ENCODE measurements at regions not wholly inside any gene's neighbourhood (a gene's known extent, or its start where the extent isn't known, plus 50 kb on each side); places are given as distances from the start of the nearest gene placed in this dataset.
A peak's percentile ranks its signal among the peaks of the same experiment; 100 is the strongest.

GRCh38 chr10:3914733-3915132 is 129.7 kb upstream of the KLF6 start:
- DNase-seq (ENCODE audit: low read depth, low spot score) = no peak

GRCh38 chr10:3911713-3912442 is 126.9 kb upstream of the KLF6 start:
- DNase-seq (ENCODE audit: low read depth, low spot score) = no peak

- no peak for DNase-seq (ENCODE audit: low read depth, low spot score)
These were observed 126.2 kb upstream of the KLF6 start for GRCh38 chr10:3911241-3911640.

- no peak for DNase-seq (ENCODE audit: low read depth, low spot score)
These were observed 124.3 kb upstream of the KLF6 start for GRCh38 chr10:3909339-3909738.

- no peak for DNase-seq (ENCODE audit: low read depth, low spot score)
These were observed 123.2 kb upstream of the KLF6 start for GRCh38 chr10:3908183-3908582.

DNA sequence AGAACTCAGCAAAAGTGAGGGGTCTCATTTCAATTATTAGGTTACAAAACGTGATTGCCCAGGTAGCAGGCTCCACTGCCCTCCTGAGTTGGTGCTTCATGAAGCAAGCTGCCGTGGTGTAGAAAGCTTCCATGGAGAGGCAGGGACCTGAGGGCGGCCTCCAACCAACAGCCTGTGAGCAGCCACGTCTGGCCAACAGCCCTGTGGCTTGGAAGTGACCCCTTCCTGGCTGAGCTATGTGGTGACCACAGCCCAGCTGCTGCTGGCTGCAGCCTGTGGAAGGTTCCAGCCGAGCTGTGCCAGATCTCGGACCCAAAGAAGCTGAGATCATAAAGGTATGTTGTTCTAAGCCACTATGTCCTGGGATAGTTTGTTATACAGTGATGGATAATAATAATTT is 122.5 kb upstream of the KLF6 start:
- no peak for DNase-seq (ENCODE audit: low read depth, low spot score)

GRCh38 chr10:3906511-3907111 is 121.6 kb upstream of the KLF6 start:
- no peak for DNase-seq (ENCODE audit: low read depth, low spot score)

- no peak for DNase-seq (ENCODE audit: low read depth, low spot score)
These were observed 119.5 kb upstream of the KLF6 start for GRCh38 chr10:3904419-3904960.

DNA sequence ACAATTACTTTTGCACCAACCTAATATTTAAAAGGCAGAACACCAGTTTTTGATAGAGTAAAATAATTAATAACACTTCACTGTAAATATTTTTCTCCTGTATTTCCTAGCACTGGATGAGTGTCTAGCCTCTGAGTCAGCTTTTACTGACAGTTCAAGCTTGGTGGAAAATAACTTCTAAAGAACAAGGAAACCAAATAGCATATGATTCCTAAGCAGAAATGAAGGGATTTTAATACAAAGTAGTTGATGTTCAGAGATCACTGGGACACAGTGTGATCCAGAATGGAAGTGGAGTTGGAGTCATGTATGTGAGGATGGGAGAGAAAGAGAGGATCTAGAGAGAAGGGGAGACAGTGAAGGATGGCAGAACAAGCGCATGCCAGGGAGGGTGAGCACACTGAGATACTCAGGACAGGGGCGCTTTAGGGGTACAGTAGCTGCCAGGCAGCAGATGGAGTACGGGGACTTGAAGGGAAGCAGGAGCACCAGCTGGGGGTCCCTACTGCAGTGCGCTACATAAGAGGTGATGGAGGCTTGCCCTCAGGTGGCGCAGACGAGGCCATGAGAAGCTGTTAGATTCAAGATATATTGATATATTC is 117.9 kb upstream of the KLF6 start:
- DNase-seq (ENCODE audit: low read depth, low spot score) = no peak

DNA sequence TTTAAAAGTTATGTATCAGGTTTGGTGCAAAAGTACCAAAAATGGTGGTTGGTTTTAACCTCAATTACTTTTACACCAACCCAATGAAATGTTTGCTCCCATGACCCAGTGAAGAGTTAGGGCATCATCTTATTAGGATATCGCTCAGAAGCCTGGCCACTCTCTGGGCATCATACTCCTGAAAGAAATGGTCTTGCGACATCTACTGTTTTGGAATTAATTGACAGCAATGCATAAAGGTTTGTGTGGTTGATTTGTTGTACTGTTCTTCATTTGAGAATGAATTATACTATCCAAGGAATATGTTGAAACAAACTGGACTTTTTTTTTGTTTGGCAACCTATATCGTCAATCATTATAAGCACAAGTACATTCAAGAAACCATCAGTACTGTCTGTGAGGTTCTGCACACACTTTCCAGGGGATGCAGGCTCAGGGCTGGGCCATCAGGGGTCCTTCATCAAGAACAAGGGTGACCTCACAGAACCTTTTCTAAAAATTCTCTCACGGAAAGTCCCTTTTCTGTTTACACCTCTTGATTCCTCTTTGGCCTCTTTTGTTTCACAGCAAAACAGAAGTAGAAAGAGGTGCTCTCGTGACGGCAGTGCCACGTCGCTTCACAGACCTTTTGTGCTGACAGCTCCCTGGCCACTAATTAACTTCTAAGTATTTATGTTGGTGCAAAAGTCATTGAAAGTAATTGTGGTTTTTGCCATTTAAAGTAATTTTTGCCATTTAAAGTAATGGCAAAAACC is 117.2 kb upstream of the KLF6 start:
- DNase-seq (ENCODE audit: low read depth, low spot score) = no peak

DNA sequence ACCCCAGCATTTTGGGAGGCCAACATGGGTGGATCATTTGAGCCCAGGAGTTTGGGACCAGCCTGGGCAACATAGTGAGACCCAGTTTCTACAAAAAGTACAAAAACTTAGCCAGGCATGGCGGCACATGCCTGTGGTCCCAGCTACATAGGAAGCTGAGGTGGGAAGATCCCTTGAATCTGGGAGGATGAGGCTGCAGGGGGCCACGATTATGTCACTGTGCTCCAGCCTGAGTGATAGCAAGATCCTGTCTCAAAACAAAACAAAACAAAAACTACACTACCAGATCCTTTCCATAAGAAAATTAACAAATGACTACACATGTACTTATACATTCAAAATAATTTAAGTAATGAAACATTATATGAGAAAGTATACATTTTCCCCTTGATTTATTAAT is 116.4 kb upstream of the KLF6 start:
- no peak for DNase-seq (ENCODE audit: low read depth, low spot score)

DNA sequence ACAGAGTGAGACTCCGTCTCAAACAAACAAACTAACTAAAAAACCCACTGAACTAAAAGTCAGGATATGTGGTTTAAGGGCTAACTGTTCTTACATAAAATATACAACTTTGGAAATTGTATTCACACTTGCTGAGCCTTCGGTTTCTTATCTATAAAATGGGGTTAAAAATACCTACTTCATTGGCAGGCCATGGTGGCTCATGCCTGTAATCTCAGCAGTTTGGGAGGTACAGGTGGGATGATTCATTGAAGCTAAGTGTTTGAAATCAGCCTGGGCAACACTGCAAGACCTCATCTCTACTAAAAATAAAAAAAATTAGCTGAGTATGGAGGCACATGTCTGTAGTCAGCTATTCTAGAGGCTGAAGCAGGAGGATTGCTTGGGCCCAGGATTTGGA is 115.4 kb upstream of the KLF6 start:
- no peak for DNase-seq (ENCODE audit: low read depth, low spot score)

DNA sequence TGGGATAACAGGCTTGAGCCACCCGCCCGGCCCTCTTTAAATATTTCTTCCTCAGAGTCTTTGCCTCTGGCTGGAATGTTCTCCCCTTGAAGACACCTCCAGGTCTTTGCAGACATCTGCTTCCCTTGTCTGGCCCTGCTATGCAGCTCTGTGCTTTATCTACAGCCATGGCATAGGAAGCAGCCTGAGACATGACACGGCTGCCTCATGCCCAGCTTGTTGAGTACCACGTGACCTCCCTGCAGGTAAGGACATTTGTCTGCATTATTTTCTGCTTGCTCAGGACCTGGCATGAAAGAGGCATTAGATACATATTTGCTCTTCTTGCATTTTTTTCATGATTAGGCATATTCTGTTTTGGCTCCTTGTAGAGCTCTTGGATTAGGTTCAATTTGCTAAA is 113.8 kb upstream of the KLF6 start:
- DNase-seq (ENCODE audit: low read depth, low spot score) = peak; percentile 56

DNA sequence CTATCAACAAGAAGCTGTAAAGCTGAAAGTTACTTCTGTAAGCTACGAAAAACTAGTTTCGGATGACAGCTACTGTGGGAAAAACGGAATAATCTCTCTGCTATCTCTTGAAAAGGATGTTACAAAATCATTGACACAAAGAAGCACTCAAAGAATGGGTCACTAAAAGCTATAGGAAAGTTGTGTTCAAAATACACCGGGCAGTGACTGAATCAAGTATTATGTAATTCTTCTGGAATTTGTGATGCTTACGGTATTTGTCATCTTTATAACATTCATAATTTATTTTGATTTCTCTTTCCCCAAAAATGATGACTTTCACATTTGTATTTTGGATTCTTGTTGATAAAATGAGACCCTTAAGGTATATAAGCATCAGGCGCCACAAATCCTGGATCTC is 112.1 kb upstream of the KLF6 start:
- no peak for DNase-seq (ENCODE audit: low read depth, low spot score)

- DNase-seq (ENCODE audit: low read depth, low spot score) = no peak
These were observed 111.2 kb upstream of the KLF6 start for GRCh38 chr10:3896161-3896560.

GRCh38 chr10:3895045-3895631 is 110.1 kb upstream of the KLF6 start:
- no peak for DNase-seq (ENCODE audit: low read depth, low spot score)

DNA sequence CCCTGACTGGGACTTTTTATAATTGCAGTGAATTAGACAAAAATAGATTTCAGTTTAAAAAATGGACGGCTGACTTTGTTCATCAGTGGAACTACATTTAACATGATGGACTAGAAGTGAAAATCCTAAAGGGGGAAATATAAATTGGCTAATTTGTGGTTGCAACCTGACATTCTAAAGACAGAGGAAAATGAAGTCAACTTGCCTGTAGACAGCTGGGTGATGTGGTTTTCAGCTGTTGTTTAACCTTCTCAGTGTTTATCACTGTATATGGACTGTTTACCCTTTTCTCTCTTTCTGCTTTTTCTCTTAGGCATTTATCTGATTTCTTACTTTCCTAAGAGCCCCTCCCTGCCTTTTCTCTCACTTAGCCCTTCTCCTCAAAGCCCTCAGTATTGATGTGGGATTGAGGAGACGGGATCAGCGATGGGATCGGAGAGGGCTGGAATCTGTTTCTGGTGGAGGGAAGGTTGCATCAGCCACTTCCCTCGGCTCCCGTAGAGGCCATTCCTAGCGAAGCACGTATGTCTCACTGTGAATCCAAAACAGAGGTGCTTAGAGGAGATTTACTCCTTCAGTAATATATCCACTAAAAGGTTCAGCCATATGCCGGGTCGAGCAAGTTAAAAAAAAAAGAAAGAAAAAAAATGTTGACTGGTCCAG is 109.0 kb upstream of the KLF6 start:
- DNase-seq (ENCODE audit: low read depth, low spot score) = peak; percentile 70

GRCh38 chr10:3892440-3893425 is 107.7 kb upstream of the KLF6 start:
- no peak for DNase-seq (ENCODE audit: low read depth, low spot score)

- DNase-seq (ENCODE audit: low read depth, low spot score) = no peak
These were observed 106.4 kb upstream of the KLF6 start for GRCh38 chr10:3891396-3891795.
